GM10266 (cell line): ENCODE measurements at regions not wholly inside any gene's neighbourhood (a gene's known extent, or its start where the extent isn't known, plus 50 kb on each side); places are given as distances from the start of the nearest gene placed in this dataset.

Experiments used
- DNase-seq: peaks from one replicate; pipeline ENCODE4 v3.0.0; 2012; ENCODE audit errors: extremely low spot score
- TF ChIP-seq, protein P1 (sequence below): IDR thresholded peaks from 2 replicates; pipeline ENCODE4 v1.5.1; 2012; ENCODE audit warnings: mild to moderate bottlenecking, low read depth; ENCODE audit not compliant: control insufficient read depth, insufficient read depth; ENCODE audit errors: missing control alignments

- TF ChIP-seq, protein P1, sequence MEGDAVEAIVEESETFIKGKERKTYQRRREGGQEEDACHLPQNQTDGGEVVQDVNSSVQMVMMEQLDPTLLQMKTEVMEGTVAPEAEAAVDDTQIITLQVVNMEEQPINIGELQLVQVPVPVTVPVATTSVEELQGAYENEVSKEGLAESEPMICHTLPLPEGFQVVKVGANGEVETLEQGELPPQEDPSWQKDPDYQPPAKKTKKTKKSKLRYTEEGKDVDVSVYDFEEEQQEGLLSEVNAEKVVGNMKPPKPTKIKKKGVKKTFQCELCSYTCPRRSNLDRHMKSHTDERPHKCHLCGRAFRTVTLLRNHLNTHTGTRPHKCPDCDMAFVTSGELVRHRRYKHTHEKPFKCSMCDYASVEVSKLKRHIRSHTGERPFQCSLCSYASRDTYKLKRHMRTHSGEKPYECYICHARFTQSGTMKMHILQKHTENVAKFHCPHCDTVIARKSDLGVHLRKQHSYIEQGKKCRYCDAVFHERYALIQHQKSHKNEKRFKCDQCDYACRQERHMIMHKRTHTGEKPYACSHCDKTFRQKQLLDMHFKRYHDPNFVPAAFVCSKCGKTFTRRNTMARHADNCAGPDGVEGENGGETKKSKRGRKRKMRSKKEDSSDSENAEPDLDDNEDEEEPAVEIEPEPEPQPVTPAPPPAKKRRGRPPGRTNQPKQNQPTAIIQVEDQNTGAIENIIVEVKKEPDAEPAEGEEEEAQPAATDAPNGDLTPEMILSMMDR = no peak
- DNase-seq = no peak
These were observed 201.9 kb downstream of the WNT5A start for GRCh38 chr3:55285156-55285555.

DNA sequence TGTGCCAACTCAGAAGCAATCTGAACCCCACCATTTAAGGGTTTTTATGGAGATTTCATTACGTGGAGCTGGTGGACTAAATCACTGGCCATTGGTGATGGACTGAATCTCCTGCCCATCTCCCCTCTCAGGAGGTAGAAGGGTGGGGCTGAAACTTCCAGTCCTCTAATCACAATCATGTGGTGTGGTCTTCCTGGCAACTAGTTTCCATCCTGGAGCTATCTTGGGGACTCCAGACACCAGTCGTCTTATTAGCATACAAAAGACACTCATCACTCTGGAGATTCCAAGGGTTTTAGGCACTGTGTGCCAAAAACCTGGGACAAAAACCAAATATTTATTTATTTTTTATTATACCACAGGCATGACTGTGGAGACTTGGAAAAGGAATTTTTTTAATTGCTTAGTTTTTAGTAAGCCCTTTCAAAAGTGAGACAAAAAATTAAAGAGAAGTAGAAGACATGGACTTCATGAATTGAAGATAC is 203.6 kb downstream of the WNT5A start:
- no peak for DNase-seq

GRCh38 chr3:55282994-55283393 is 204.1 kb downstream of the WNT5A start:
- TF ChIP-seq, protein P1 = no peak
- DNase-seq = no peak

More for the DNA sequence above, 203.6 kb downstream of the WNT5A start:
- TF ChIP-seq, protein P1 = no peak

DNA sequence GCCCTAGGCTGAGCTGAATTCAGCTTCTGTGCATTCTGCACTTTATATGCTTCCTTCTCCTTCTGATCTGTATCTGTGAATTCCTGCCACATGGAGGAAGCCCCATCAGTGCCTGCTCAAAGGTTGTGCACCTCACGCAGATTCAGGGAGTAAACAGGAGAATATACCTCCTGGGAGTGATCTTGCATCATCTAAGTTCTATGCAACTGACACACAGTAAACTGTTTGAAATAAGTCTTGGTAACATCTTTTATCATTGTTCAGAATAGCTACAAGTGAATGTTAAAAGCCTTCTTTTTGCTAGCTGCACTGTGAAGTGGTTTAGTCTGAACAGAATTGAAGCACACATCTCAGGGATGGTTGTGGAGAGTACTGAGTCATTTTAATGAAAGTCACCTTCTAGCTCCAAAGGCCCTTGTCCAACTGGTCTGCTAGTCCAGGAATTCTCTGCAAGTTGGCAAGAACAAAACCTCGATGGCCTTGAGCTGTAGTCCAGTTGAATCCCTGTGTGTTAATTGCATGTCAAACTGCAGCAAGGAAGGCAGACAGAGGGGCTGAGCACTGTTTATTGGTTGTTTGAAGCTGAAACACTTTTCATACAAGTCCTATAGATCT is 215.0 kb downstream of the WNT5A start:
- no peak for DNase-seq
- TF ChIP-seq, protein P1 = no peak

GRCh38 chr3:55271549-55271948 is 215.6 kb downstream of the WNT5A start:
- TF ChIP-seq, protein P1 = no peak

GRCh38 chr3:55270976-55271375 is 216.1 kb downstream of the WNT5A start:
- no peak for DNase-seq
- TF ChIP-seq, protein P1 = no peak

More at GRCh38 chr3:55271549-55271948, 215.6 kb downstream of the WNT5A start:
- no peak for DNase-seq

GRCh38 chr3:55269636-55270035 is 217.5 kb downstream of the WNT5A start:
- no peak for DNase-seq
- TF ChIP-seq, protein P1 = no peak
